ENCODE measurements at regions not wholly inside any gene's neighbourhood (a gene's known extent, or its start where the extent isn't known, plus 50 kb on each side); places are given as distances from the start of the nearest gene placed in this dataset.

- TF ChIP-seq CTCF (IDR thresholded peaks at IDR 0.05) = no peak
- TF ChIP-seq POLR2A (IDR thresholded peaks at IDR 0.05) = no peak
Observed at GRCh38 chr6:40038626-40039025, 104.4 kb upstream of the MOCS1 start.
